GM19438 (cell line): ENCODE measurements at regions not wholly inside any gene's neighbourhood (a gene's known extent, or its start where the extent isn't known, plus 50 kb on each side); places are given as distances from the start of the nearest gene placed in this dataset.
"Not testable (repeated sequence)": the region's sequence is repeated elsewhere in the genome, so short reads cannot be mapped to it uniquely, and the experiment has no call there.

Experiments
- ATAC-seq: cut with Tn5 transposase; IDR thresholded peaks from one replicate; pipeline ENCODE4 v1.9.1; 2021; ENCODE audit warnings: low read depth; ENCODE audit not compliant: unreplicated experiment

DNA sequence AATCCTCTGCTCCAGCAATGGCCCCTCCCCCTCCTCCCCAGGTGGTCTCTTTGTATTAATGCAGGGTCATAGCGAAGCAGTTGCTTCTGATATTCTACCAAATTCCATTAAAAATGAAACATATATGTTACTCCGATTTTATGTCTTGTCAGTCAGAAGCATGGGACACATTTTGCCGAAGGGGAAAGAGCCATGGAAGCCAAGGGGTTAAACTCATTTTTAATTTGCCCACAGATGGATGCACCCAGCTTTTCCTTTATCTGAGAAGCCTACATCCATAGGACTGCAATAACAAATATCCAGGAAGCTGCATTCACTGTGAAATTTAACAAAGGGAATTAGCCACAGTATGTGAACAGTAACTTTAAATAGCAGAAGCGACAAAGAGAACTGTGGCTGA is 688.2 kb downstream of the QKI start:
- ATAC-seq, result no peak

DNA sequence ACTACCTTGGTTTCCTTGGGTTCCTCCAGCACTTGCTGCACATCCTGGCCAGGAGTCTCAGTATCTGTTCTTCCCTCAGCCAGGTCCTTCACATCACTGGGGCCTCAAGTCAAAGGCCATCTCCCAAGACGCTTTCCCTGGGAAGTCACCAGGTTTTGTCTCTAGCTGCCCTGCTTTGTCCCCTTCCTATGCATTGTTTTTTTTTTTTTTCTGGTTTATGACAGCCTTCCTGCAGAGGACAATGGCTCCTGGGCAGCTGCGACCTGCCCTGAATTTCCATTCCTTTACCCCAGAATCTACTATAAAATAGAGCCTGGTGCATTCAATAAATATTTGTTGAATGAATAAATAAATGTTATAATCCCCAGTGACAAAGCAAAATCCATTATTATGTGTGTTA is 687.3 kb downstream of the QKI start:
- no peak for ATAC-seq

DNA sequence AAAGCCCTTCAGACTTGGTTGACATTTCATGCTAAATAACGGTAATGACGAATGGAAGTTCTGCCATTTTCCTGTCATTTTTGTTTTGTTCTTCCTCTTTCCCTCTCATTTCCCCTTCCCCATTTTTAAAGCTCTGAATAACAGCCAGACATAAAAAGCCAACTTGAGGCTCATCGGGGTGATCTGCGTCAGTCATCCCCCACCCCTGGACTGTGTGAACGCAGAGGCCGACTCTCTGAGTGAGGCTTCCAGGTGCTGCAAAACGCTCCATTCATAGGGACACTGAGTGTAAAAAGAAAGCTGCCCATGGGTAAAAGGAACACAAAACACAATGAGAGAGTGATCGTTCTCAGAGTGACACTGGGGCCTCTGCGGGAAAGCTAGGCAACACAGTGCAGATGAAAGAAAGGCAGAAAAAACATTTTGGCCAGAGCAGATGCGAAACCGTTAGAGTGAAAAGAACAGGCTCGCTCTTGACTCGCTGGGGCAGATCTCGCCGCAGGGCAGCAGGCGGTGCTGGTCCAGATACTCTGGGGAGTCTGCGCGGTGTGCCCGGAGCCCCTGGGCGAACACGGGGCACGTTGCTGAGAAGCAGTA is 684.8 kb downstream of the QKI start:
- ATAC-seq, result no peak

DNA sequence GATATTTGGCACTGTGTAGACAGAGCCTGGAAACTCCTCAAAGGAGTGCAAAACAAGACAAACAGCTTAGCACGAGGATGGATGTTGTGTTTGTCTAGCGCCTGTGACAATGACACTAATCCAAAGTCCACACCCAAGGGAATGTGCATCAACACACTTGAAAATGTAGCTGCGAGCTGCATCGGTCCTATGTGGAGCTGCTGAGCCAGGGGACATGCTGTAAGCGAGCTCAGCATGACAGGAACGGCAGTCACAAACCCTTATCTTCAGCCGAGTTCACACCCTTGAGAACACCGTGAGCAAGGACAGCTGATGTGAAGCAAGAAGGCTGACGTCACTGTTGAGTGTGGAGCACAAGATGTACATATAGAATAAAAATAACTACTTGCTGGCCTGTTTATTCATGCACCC is 684.3 kb downstream of the QKI start:
- no peak for ATAC-seq

DNA sequence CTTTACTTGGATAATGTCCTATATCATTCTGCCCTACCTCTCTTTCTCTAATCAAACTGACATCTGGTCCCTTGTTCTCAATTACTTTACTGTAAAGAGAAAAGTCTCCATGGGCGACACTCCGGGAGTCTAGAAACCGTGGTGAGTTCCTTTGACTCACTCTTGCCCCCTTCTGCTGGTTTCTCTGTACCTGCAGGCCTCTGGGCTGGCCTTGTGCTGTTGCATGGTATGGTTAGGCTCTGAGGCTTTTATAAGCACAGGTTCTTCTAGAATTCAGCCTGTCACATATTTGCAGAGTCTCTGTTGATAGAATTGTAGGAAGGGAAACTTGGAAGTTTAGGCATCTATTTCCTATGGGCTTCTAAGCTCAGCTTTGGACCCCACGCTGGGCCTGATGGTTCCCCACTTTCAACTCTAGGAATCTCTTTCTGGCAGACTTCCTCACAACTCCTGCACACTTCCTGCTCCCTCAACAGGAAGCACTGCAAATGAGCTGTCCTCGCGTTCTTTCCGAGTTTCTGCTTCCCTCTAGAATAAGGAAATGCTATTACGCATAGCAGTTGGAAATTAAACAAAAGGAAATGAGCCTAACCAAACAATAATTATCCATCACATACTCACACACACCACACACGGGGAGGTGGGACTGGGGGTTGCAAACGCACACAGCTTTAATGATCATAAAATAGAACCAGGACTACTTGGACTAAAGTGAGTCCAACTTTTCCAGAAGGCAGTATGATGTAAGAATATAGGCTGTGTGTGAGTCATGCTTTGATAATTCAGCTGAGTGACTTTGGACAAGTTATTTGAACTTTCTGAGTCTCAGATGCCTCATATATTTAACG is 683.3 kb downstream of the QKI start:
- ATAC-seq, result no peak

DNA sequence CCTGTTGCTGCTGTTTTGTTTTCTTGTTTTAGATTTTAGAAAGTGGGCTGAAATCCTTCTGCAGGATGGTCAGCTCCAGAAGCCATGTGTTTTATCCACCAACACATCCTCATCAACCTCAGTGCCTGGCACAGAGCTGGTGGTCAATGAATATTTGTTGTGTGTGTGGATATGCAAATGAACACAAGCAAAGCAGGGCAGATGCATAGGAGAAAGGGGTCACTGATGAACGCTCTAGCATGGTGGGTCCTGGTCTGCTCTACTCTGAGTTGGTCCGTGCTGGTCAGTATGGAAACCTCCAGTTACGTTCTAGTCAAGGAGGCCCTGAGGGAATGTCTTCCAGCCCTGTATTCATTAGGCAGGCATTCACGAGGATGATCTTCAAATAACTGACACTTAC is 682.5 kb downstream of the QKI start:
- ATAC-seq, result no peak

DNA sequence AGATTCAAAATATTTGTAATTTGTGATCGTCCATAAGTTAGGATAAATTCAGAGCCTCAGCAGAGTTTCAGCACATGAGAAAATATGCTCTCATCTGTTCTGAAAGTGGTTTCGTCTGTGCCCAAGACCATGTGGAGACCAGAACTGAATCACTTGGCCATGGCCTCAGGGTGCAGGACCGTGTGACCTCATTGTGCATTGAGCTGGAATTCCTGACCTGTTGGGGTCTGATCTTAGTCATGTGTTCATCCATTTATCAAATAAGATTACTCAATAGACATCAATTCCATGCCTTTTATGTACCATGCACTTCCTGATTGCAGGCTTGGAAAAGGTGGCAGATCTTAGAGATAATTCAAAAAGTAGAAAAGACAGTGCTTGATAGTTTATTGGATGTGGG is 680.5 kb downstream of the QKI start:
- ATAC-seq, result no peak

DNA sequence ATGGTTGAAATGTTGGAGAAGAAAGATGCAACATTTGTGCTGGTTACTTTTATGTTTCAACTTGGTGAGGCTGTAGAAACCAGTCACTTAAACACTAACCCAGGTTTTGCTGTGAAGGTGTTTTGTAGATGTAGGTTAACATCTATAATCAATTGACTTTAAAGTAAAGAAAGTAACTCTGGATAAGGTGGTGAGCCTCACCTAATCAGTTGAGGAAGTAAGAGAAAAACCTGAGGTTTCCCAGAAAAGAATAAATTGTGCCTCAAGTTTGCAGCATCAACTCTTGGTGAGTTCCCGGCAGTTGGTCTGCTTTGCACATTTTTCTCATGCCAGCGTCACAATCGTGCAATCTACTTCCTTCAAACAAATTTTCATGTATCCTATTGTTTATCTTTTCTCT is 673.4 kb downstream of the QKI start:
- no peak for ATAC-seq

DNA sequence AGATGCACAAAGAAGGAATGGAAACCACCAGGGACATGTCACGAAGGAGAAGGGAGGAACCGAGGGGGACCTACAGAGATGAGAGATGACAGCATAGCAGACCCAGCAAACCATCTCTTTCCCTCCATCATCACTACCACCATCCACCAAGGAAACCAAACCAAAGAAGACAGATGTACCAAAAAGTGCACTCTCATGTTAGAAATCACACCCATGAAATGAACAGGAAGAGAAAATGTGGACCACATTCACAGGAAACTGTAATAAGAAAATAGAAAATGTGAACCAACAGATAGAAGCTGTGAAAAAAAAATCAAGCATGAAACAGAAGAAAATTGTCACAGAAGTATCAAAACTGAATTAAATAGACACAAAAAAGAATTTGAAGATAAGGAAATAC is 672.7 kb downstream of the QKI start:
- no peak for ATAC-seq

DNA sequence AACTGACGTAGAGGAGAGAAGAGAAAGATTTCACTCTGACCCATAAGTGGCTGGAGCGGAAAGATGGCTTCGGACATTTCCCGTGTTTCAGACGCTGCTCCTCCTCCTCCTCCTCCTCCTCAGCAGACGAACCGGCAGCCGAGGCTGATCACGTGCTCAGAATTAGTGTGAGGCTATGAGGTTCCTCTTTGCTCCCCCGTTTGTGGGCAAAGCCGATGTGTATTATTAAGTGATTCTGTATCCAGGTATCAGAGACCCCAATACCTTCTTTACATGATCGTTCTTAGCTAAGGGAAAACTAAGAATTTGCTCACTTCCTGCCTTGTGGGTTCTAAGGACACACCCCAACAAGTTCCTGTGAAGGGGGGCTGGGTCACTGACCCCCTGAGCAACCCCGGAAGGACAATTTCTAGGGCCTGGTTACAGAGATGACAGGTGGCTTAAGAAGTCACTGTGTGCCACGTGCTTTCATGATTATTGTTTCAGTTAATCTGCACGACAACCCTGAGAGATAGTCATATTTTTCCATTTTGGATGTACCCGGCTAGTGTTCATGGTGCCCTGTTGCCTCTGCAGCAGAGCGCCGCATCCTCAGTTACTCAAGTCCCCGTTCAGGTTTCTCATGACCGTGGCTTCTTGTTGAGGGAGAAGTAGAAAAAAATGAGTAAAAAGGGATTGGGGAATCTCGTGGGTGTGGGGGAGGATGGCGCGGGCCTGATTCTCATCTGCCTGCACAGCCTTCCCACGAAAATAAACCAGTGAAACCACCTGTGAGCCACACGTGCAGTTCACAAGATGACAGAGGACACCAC is 671.8 kb downstream of the QKI start:
- no peak for ATAC-seq

DNA sequence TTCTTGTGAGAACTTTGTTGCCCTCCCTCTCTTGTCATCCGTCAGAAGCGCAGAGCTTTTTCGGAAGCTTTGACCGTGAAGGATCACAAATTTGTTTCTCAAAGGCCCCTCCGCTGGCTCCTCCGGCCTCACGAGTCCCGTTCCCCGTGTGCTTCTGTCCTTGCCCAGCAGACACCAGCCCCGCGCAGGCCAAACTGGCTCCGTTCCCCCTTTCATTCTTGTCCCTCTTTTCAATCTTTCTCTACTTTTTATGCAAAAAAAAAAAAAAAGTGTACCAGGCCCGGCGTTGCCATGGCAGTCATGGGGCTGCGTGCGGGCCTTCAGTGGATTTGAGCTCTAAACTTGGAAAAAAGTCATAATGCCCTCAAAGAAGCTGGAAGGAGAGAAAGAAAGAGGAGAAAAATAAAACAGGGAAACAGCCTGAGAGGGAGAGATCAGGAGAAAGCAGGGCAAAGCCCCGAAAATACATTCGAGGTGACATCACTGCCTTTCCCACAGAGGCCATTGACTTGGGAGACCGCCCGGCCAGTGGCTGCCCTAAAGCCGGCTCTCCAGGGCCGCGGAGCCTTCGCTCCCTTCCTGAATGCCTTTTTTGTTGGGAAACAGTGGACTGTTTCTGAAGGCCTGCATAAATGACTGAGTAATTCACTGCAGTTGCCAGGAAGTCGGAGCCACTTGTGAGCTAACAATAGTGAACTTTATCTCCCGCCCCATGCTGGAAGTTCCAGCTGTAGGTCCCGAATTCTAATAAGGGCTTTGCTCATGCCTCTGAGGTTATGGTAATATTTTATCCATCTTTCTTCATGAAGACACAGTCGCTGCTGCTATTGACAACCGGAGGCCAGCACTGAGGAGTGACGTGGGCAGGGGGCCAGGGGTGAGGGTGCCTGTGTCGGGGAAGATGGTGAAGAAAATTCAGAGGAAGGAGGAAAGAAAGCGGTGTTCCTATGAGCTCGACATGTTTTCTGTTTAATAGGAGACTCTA is 670.9 kb downstream of the QKI start:
- no peak for ATAC-seq

DNA sequence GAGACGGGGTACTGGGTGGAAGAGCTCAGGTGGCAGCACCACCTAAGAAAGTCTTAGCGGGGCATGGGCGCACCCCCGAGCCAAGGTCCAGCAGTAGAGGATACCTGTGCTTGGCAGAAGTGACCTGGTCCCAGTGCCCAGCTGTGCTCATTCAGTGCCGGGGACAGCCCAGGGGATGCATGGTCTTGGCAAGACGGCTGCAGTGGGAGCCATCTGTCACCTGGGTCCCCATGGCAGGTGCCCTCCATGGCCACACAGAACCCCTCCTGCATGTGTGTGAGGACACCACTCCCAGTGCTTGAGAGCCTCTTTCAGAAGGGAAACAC is 664.7 kb downstream of the QKI start:
- ATAC-seq, result no peak

DNA sequence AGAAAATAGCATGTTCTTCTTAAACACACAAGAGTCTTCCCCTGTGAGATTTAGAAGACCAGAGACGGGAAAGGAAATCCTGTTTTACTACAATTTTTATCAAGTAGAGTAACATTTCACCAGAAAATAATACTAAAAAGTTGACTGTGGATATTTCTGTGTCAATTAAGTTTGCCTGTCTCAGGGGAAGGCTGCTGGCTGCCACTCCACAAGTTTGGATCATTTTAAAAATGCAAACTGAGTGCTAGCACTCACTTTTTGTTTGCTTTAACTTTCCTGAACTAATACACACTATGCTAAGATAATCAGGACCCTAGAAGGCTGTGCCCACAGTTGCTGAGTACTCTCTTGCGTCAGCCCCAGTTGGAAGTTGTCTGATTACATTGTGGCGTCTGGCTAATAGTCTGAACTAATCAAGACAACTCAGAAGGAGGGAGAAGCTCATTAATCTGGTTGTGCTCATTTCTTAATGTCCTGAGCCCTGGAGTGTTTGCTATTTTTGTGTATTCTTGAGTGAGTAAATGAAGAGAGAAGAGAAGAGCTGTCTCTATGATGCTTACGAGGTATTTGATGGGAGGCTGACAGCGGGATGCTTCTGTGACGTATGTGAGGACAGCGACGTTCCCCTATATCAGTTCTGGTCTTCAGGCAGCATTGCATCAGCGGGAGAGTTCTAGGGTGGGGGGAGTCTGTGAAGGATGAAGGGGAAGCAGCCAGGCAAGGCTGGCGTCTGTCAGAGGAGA is 664.2 kb downstream of the QKI start:
- no peak for ATAC-seq

DNA sequence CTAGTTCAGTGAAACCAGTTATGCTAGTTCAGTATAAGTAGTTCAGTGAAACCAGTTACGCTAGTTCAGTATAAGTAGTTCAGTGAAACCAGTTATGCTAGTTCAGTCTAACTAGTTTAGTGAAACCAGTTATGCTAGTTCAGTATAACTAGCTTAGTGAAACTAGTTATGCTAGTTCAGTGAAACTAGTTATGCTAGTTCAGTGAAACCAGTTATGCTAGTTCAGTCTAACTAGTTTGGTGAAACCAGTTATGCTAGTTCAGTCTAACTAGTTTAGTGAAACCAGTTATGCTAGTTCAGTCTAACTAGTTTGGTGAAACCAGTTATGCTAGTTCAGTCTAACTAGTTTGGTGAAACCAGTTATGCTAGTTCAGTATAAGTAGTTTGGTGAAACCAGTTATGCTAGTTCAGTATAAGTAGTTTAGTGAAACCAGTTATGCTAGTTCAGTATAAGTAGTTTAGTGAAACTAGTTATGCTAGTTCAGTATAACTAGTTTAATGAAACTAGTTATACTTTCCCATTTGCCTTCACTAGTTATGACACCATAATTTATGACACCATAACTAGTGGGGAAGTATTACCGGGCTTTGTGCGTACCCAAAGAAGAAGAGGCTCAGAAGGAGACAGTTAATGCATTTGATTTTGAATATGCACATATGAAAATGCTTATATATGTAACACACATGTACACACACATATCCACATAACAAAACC is 662.5 kb downstream of the QKI start:
- ATAC-seq, result not testable (repeated sequence)

DNA sequence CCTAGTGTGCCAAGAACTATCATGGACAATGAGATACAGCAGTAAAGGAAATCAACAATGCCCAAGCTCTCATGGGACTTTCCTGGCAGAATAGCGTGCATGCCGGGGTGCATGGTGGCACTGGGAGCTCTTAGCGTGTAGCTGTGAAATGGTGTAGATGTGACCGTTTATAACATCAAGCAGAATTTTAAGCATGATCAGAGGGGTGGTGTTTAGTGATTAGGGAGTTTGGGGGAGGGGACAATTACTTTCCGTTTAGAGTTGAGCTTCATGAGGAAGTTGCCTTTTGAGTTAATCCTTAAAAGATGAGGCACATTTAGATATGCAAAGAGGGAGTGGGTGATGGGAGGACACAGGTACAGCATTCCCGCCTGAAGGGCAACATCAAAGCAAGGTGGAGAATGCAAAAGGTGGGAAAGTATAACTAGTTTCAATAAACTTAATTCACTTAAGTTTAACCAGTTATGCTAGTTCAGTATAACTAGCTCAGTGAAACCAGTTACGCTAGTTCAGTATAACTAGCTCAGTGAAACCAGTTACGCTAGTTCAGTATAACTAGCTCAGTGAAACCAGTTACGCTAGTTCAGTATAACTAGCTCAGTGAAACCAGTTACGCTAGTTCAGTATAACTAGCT is 661.6 kb downstream of the QKI start:
- no peak for ATAC-seq

DNA sequence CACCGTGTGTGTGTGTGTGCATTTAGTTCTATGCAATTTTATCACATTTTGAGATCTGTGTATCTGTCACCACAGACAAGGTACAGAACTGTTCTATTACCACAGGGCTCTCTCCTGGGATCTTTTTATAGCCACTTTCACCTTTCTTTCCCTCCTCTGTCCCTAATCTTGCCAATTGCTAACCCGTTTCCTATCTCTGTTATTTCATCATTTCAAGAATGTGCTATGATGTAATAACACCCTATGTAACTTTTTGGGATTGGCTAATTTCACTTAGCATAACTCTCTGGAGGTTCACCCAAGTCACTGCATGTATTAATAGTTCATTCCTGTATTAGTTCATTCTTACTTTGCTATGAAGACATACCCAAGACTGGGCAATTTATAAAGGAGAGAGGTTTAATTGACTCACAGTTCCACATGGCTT is 657.7 kb downstream of the QKI start:
- ATAC-seq, result no peak

DNA sequence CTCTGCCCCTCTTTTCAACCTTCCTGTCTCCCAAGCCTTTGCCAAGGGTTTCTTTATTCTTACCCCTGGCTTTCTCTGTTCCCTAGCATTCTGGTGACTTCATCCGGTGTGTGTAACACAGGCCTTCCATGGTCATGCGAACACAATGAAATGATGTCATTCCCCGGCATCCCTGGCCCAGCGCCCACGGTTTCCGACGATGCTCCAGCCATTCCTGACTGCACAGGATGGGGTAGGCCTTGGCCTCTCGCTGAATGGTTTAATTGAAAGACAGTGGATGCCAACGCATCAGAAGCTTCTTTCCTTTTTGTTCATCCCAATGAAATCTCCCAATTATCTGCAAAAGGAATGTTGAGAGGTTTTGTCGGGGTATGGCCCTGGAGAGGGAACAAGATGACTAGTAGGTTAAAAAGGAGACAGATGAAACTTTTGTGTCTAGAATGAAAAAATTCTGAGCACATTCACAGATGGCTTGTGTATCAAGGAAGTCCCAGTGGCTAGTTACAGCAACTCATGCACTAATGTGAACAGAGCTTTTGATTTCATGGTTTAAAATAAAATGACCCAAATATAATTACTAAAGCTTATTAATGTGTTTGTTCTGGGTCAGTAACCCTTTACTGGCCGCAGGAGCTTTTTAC is 655.0 kb downstream of the QKI start:
- ATAC-seq, result no peak

DNA sequence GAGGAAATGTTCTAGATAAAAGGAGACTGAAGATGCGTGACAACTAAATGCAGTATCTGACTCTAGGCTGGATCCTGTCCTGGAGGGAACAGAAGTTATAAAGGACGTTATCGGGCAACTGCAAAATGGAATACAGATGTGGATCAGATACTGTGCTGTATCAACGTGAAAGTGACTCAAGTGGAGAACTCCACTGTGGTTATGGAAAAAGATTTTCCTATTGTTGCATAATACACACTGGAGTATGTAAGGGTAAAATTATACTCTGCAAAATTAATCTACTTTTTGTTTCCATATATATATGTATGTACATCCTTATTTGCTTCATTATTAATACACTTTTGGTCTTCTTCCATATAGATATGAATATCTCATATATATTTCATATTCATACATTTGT is 654.0 kb downstream of the QKI start:
- no peak for ATAC-seq
